Endothelial cell of umbilical vein (primary cell): ENCODE measurements at regions not wholly inside any gene's neighbourhood (a gene's known extent, or its start where the extent isn't known, plus 50 kb on each side); places are given as distances from the start of the nearest gene placed in this dataset.

ENCODE experiments used
- BruUV-seq: library from RNA; stranded (reverse); fragments of 400-500 nt; replicated peaks from 2 replicates; lab custom pipeline; 2021; lab: Mats Ljungman, UMichigan
- CTCF ChIA-PET: fragments of 300-600, 350-600 bp; sonication (Branson Sonifier 250); formaldehyde crosslinking; loops from one replicate; lab custom pipeline; 2021; ENCODE audit warnings: antibody characterized with exemption, inconsistent platforms; lab: Charles Lee
- POLR2A ChIA-PET: fragments of 300-600, 350-600 bp; sonication (Branson Sonifier 250); formaldehyde crosslinking; loops from one replicate; lab custom pipeline; 2021; ENCODE audit warnings: antibody characterized with exemption, inconsistent platforms; lab: Charles Lee
- DNase-seq: peaks from one replicate; pipeline ENCODE4 v3.0.0-alpha.2; 2011; ENCODE audit warnings: low read depth, low spot score
- FAIRE-seq: peaks from 2 replicates; lab custom pipeline; 2011; peaks lifted over from hg19 to GRCh38; lab: Jason Lieb, UNC
- H2AFZ ChIP-seq: 2 replicates; pipeline ENCODE4 v1.6.0; 2012; ENCODE audit warnings: low read depth, low read length, control low read depth, inconsistent platforms
- H3K27ac ChIP-seq: 2 replicates; pipeline ENCODE4 v1.5.1; 2011; ENCODE audit warnings: low read depth, mild to moderate bottlenecking, control low read depth, low read length, moderate library complexity; ENCODE audit not compliant: insufficient read depth
- H3K27me3 ChIP-seq, 2 experiments: 2 replicates each; pipeline versions ENCODE4 v1.6.0 to v1.6.1; 2011; ENCODE audit warnings: low read length in 2 of 2, mixed read lengths in 1 of 2; ENCODE audit not compliant: control insufficient read depth in 2 of 2, insufficient read depth in 2 of 2
- H3K36me3 ChIP-seq, 2 experiments: 2 replicates in 1 of 2; 3 replicates in 1 of 2; pipeline ENCODE4 v1.5.1; 2011; ENCODE audit warnings: low read length in 2 of 2, mild to moderate bottlenecking in 1 of 2, moderate library complexity in 1 of 2; ENCODE audit not compliant: control insufficient read depth in 2 of 2, insufficient read depth in 2 of 2; ENCODE audit errors: extremely low read depth in 1 of 2
- H3K4me1 ChIP-seq: 3 replicates; pipeline ENCODE4 v1.5.1; 2011; ENCODE audit warnings: mild to moderate bottlenecking, low read length; ENCODE audit not compliant: control insufficient read depth, insufficient read depth; ENCODE audit errors: extremely low read depth
- H3K4me2 ChIP-seq: 2 replicates; pipeline ENCODE4 v1.6.1; 2011; ENCODE audit warnings: low read length, control low read depth, mixed read lengths; ENCODE audit not compliant: insufficient read depth
- H3K4me3 ChIP-seq, 3 experiments: fragments of 200-600 bp in 1 of 3; sonication (generic), shearing (Covaris generic) in 1 of 3; replicated peaks in 1 of 3; 2 replicates each; pipeline ENCODE4 v1.5.1; 2011 to 2016; ENCODE audit warnings: control low read depth in 3 of 3, low read length in 3 of 3, mild to moderate bottlenecking in 2 of 3, inconsistent platforms in 1 of 3, low read depth in 1 of 3, moderate library complexity in 1 of 3; ENCODE audit not compliant: insufficient read depth in 1 of 3
- H3K79me2 ChIP-seq: 2 replicates; pipeline ENCODE4 v1.6.0; 2012; ENCODE audit warnings: low read length, inconsistent platforms; ENCODE audit not compliant: control insufficient read depth, insufficient read depth
- H3K9ac ChIP-seq: replicated peaks from 2 replicates; pipeline ENCODE3; 2011; ENCODE audit warnings: low read length, control low read depth; ENCODE audit not compliant: insufficient read depth; ENCODE audit errors: extremely low read depth
- H3K9me1 ChIP-seq: replicated peaks from 3 replicates; pipeline ENCODE4 v1.6.0; 2011; ENCODE audit warnings: mild to moderate bottlenecking, low read length; ENCODE audit not compliant: control insufficient read depth, insufficient read depth; ENCODE audit errors: extremely low read depth
- H3K9me3 ChIP-seq: replicated peaks from 2 replicates; pipeline ENCODE4 v1.5.1; 2012; ENCODE audit warnings: low read length, inconsistent platforms; ENCODE audit not compliant: control insufficient read depth, insufficient read depth
- H4K20me1 ChIP-seq: replicated peaks from 2 replicates; pipeline ENCODE3; 2011; ENCODE audit warnings: mild to moderate bottlenecking, low read length; ENCODE audit not compliant: control insufficient read depth, insufficient read depth; ENCODE audit errors: extremely low read depth
- CTCF ChIP-seq, 2 donors: IDR thresholded peaks; 1 replicate in 1 of 2; 2 replicates in 1 of 2; pipeline ENCODE4 v1.5.1; 2011; ENCODE audit warnings: low read length in 2 of 2, mild to moderate bottlenecking in 2 of 2, moderate library complexity in 2 of 2, control low read depth in 1 of 2, inconsistent platforms in 1 of 2, low read depth in 1 of 2; ENCODE audit not compliant: insufficient read depth in 1 of 2; ENCODE audit errors: extremely low read depth in 1 of 2
- EZH2 ChIP-seq: IDR thresholded peaks from 2 replicates; pipeline ENCODE4 v1.6.1; 2012; ENCODE audit warnings: borderline replicate concordance, low read depth, mild to moderate bottlenecking, moderate library complexity, low read length, inconsistent platforms; ENCODE audit not compliant: severe bottlenecking
- FOS ChIP-seq: IDR thresholded peaks from 2 replicates; pipeline ENCODE4 v1.6.1; 2011; ENCODE audit warnings: mild to moderate bottlenecking, low read length, moderate library complexity, borderline replicate concordance; ENCODE audit not compliant: insufficient read depth
- GATA2 ChIP-seq: IDR thresholded peaks from 2 replicates; pipeline ENCODE4 v1.7.0; 2011; ENCODE audit warnings: low read depth, mild to moderate bottlenecking, moderate library complexity, mixed read lengths, low read length; ENCODE audit not compliant: insufficient read length, insufficient read depth
- JUN ChIP-seq: IDR thresholded peaks from 2 replicates; pipeline ENCODE4 v1.6.1; 2011; ENCODE audit warnings: borderline replicate concordance, low read depth; ENCODE audit not compliant: insufficient read length, insufficient read depth
- MAX ChIP-seq: IDR thresholded peaks from 2 replicates; pipeline ENCODE4 v1.6.1; 2011; ENCODE audit not compliant: insufficient read depth, insufficient read length
- MYC ChIP-seq: IDR thresholded peaks from one replicate; pipeline ENCODE4 v1.6.1; 2011; ENCODE audit warnings: mild to moderate bottlenecking, low read depth, low read length
- POLR2A ChIP-seq: IDR thresholded peaks from 2 replicates; pipeline ENCODE4 v1.6.1; 2012; ENCODE audit warnings: low read depth, mild to moderate bottlenecking, control low read depth, low read length
- POLR2AphosphoS5 ChIP-seq: IDR thresholded peaks from 2 replicates; pipeline ENCODE4 v1.6.1; 2012; ENCODE audit warnings: low read depth, mild to moderate bottlenecking, control low read depth, low read length, moderate library complexity; ENCODE audit not compliant: insufficient read depth
- dilution Hi-C: fragments of 300-500 bp; cut with MboI; formaldehyde crosslinking; loops from one replicate; pipeline ENCODE4 v1.15.0; 2019; ENCODE audit warnings: low sequenced_read_pairs; ENCODE audit not compliant: extremely low pct_ligation_motif_present
- intact Hi-C: fragments of 100-400 bp; cut with micrococcal nuclease; formaldehyde crosslinking; loops from one replicate; pipeline ENCODE4 v1.10.0; 2022

DNA sequence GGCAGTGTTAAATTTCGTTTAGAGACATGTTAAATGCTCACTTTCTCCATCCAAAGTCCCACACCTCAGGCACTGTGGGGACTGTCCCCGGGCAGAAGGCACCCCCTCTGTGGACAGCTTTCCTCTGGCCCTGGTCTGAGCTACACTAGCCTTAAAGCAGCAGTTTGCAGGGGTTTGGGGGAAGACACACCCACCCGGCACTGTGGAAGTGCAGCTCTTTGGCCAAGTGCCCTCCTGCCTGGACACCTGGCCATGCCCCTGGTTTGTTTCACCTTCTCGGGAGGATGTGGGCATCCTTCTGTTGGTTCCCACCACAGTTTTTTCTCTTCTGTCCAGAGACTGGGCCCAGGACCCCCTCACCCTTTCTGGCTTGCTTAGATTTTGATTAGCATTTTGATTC, 1254.7 kb downstream of the BRD1 start:
- H3K27ac ChIP-seq = no peak overlapping the region
- no peaks in the 10 kb centered on the region for H4K20me1 ChIP-seq
- H2AFZ ChIP-seq = no peak overlapping the region
- FAIRE-seq (no peak), DNase-seq (no peak)
- H3K9me3 ChIP-seq = peaks cover 3% of the 10 kb centered on the region
- H3K4me2 ChIP-seq = no peak overlapping the region
- ChIA-PET CTCF (no interaction called here), POLR2A (no interaction called here)
- peaks cover 12 to 15% of the 10 kb centered on the region in 2 experiments for H3K27me3 ChIP-seq
- no peaks in the 10 kb centered on the region for H3K79me2 ChIP-seq
- no TSS peak for BruUV-seq
- H3K36me3 ChIP-seq = no peaks in the 10 kb centered on the region
- TF ChIP-seq POLR2A (no peak), FOS (no peak), MAX (no peak)
- H3K4me3 ChIP-seq = no peak overlapping the region
- no peaks in the 10 kb centered on the region for H3K9me1 ChIP-seq
- intact Hi-C loops (loop anchor here (10.0 kb wide), 2 partner anchors 732 to 1152 kb away; no protein-coding TSS in a partner anchor), dilution Hi-C loops (no loop called here)
- no peak overlapping the region for H3K9ac ChIP-seq
- no peaks in the 10 kb centered on the region for H3K4me1 ChIP-seq

- H3K9me3 ChIP-seq = peaks cover 6% of the 10 kb centered on the region
- ChIA-PET POLR2A (no interaction called here), CTCF (no interaction called here)
- H3K4me2 ChIP-seq = no peak overlapping the region
- H3K27me3 ChIP-seq = peaks cover 5 to 9% of the 10 kb centered on the region in 2 experiments
- H3K36me3 ChIP-seq = no peaks in the 10 kb centered on the region
- dilution Hi-C loops (no loop called here), intact Hi-C loops (loop anchor here (10.0 kb wide), 2 partner anchors 734 to 1154 kb away; no protein-coding TSS in a partner anchor)
- FAIRE-seq = no peak
- no peaks in the 10 kb centered on the region for H3K79me2 ChIP-seq
- TF ChIP-seq MAX (no peak), FOS (no peak), GATA2 (no peak), EZH2 (no peak), MYC (no peak), JUN (no peak), POLR2AphosphoS5 (no peak), POLR2A (no peak), CTCF (IDR thresholded peaks at IDR 0.05; ENCODE audit: extremely low read depth in 1 of 2, insufficient read depth in 1 of 2, low read depth in 1 of 2, low read length in 2 of 2) (no peak)
- no peak overlapping the region for H3K9ac ChIP-seq
- H4K20me1 ChIP-seq = no peaks in the 10 kb centered on the region
- no peak for DNase-seq
- no peaks in the 10 kb centered on the region for H3K9me1 ChIP-seq
- no peak overlapping the region for H3K27ac ChIP-seq
- H2AFZ ChIP-seq = no peak overlapping the region
- H3K4me3 ChIP-seq = no peak overlapping the region
- no TSS peak for BruUV-seq
- no peaks in the 10 kb centered on the region for H3K4me1 ChIP-seq
These were observed 1256.8 kb downstream of the BRD1 start for GRCh38 chr22:48570912-48571311.
